HG02678 (cell line): ENCODE measurements at regions not wholly inside any gene's neighbourhood (a gene's known extent, or its start where the extent isn't known, plus 50 kb on each side); places are given as distances from the start of the nearest gene placed in this dataset.
"Not testable (repeated sequence)": the region's sequence is repeated elsewhere in the genome, so short reads cannot be mapped to it uniquely, and the experiment has no call there.

Experiments used
- ATAC-seq: cut with Tn5 transposase; IDR thresholded peaks from one replicate; pipeline ENCODE4 v1.9.1; 2021; ENCODE audit warnings: mild to moderate bottlenecking, moderate library complexity; ENCODE audit not compliant: unreplicated experiment

- no peak for ATAC-seq
Observed at GRCh38 chr3:152148579-152148978, 120.2 kb upstream of the MBNL1 start.

- no peak for ATAC-seq
Observed at GRCh38 chr3:152149832-152150231, 118.9 kb upstream of the MBNL1 start.

GRCh38 chr3:152151216-152151876 lies 117.4 kb upstream of the MBNL1 start:
- ATAC-seq: no peak

DNA sequence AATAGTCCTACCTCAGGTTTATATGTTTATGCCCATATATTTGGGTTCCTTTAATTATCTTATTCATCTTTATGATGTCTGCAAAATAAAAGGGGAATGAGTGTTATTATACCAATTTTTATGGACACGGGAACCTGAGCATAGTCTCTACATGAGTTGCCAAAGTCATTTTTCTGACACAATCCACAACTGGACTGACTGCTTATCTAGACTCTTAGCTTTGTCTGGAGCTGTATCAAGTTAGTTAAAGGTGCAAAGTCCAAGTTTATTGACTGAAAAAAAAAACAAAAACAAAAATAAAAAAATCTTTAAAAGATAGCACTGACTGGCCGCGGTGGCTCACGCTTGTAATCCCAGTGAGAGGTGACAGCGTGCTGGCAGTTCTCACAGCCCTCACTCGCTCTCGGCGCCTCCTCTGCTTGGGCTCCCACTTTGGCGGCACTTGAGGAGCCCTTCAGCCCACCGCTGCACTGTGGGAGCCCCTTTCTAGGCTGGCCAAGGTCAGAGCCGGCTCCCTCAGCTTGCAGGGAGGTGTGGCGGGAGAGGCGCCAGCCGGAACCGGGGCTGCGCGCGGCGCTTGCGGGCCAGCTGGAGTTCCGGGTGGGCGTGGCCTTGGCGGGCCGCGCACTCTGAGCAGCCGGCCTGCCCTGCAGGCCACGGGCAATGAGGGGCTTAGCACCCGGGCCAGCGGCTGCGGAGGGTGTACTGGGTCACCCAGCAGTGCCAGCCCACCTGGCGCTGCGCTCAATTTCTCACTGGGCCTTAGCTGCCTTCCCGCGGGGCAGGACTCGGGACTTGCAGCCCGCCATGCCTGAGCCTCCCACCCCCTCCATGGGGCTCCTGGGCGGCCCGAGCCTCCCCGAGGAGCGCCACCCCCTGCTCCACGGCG lies 116.6 kb upstream of the MBNL1 start:
- ATAC-seq: not testable (repeated sequence)

GRCh38 chr3:152153115-152153514 lies 115.6 kb upstream of the MBNL1 start:
- not testable (repeated sequence) for ATAC-seq

- no peak for ATAC-seq
Observed at GRCh38 chr3:152155246-152156020, 113.3 kb upstream of the MBNL1 start.

- ATAC-seq: no peak
Observed at GRCh38 chr3:152156880-152157279, 111.8 kb upstream of the MBNL1 start.

- no peak for ATAC-seq
Observed at GRCh38 chr3:152157337-152157736, 111.4 kb upstream of the MBNL1 start.

- no peak for ATAC-seq
Observed at GRCh38 chr3:152159328-152159727, 109.4 kb upstream of the MBNL1 start.

- ATAC-seq: no peak
Observed at GRCh38 chr3:152160350-152161011, 108.2 kb upstream of the MBNL1 start.

DNA sequence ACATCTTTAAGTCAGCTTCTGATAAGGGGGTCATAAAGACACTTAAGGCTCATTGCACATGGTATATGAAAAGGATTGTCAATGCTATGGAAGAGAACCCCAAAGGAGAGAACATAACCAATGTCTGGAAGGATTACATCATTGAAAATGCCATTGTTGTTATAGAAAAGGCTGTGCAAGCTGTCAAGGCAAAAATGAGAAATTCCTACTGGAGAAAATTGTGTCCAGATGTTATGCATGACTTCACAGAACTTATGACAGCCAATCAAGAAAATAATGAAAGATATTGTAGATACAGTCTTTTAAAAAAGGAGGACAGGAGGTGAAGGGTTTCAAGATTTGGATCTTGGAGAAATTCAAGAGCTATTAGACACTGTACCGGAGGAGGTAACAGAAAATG lies 96.3 kb upstream of the MBNL1 start:
- ATAC-seq: no peak

GRCh38 chr3:152173627-152174026 lies 95.1 kb upstream of the MBNL1 start:
- ATAC-seq: no peak

DNA sequence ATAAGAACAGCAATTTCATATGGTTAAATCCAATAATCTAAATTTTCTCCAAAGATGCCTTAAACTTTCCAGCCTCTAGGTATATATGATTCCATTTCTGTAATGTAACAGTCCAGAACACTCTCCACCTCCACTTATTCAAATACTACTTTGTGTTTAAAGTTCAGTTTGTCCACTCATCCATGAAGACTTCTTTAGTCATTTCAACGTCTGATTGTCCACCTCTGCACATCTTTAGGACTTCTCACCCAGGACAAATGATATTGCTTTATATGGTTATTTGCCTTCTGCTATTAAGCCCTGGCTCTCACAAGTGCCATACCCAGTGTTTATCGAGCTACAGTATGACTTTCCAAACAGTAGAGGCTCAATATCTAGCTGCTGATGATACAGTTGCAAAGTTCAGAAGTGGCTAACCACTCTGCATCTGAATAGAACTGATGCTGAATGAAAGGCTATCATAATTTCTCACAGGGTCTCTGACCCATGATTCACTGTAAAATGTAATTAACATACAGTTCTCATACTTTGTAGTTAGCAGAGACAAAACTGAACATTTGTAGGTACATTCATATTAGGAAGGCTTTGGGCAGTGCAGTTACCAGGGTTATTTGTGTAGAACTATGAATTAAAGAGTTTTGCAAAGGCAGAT lies 93.7 kb upstream of the MBNL1 start:
- ATAC-seq: no peak

DNA sequence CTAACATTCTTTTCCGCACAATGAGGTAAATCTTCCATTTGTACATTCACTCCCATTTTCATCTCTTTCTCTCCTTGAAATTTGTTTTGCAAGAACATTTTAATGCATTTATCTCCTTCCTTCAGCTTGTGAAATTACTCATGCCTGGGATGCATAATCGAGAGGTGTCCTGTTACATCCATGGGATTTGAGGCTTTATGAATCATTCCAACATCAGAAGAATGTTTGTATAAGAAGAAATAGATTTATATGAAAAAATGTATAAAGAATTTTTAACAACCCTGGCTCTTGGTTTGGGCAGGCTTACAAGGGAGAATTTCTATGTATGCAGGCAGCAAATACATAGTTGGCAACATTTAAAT lies 93.2 kb upstream of the MBNL1 start:
- no peak for ATAC-seq

DNA sequence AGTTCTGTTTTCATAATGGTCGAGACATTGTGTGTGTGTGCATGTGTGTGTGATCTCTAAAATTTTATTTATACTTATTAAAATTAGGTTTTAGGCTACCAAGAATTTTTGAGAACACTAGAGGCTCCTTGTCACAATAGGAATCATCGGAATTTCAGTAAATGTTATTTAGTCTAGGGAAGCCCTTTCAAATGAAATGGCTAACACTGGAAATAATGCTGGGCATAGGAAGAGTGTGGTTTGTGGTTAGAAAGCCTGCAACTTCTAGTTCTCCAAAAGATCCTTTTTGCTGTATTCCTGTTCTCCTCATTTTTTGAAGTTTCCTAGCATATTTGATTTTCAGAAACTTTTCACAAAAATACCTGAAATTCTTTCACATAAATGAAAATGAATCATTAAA lies 92.5 kb upstream of the MBNL1 start:
- ATAC-seq: no peak

DNA sequence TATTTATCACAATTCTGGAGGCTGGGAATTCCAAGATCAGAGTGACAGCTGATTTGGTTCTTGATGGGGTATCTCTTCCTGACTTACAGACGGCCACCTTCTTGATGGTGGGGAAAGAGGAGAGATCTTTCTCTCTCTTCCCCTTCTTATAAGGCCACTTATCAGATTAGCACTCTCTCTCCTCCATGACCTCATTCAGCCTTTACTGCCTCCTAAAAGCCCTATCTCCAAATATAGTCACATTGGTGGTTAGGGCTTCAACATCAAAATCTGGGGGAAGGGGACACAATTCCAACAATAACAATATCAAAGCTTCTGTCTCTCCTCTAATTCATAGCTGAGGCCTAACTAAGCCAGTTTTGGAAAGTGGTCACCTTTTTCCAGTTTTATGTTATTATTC lies 91.7 kb upstream of the MBNL1 start:
- ATAC-seq: no peak

DNA sequence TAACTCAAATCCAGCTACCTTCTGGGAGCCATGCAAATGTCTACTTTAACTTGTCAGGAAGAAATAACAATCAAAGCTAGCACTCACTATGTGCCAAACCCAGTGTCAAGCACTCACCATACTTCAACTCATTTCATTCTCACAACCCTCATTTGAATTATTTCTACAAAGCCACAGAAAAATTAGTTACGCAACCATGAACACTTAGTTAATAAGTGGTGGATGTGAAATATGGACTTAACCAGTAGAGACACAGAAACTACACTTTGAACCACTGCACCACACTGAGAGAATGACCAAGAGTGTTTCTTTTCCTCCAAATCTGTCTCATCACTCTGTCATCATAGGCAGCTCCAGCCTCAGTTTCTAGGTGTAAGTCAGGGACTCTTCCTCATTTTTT lies 91.0 kb upstream of the MBNL1 start:
- ATAC-seq: peak; percentile 94

GRCh38 chr3:152183473-152183872 lies 85.3 kb upstream of the MBNL1 start:
- ATAC-seq: peak; percentile 89

- no peak for ATAC-seq
Observed at GRCh38 chr3:152184971-152185686, 83.6 kb upstream of the MBNL1 start.
